K562 (cell line): ENCODE measurements at regions not wholly inside any gene's neighbourhood (a gene's known extent, or its start where the extent isn't known, plus 50 kb on each side); places are given as distances from the start of the nearest gene placed in this dataset.

Experiments used
- CXXC5 ChIP-seq: fragments of 250-450 bp; sonication (Bioruptor Pico); IDR thresholded peaks from 2 replicates; pipeline ENCODE4 v1.8.0; 2022; ENCODE audit warnings: inconsistent platforms, mild to moderate bottlenecking, moderate library complexity
- HMG20A ChIP-seq: fragments of 450-650 bp; formaldehyde crosslinking; conservative IDR thresholded peaks from 2 replicates; pipeline ENCODE4 v1.4.0; 2020; ENCODE audit warnings: mild to moderate bottlenecking, mixed read lengths
- MEF2D ChIP-seq: conservative IDR thresholded peaks from 2 replicates; pipeline ENCODE4 v1.6.1; 2016; ENCODE audit warnings: low read depth, missing genetic modification characterization, missing compliant biosample characterization
- TCF7L2 ChIP-seq: fragments of 150-350 bp; IDR thresholded peaks from 2 replicates; pipeline ENCODE4 v1.6.1; 2016; ENCODE audit warnings: low read depth, mild to moderate bottlenecking, low read length, moderate library complexity
- ZNF507 ChIP-seq: conservative IDR thresholded peaks from 2 replicates; pipeline ENCODE4 v1.6.1; 2017; ENCODE audit warnings: missing genetic modification characterization, missing compliant biosample characterization
- ZNF778 ChIP-seq: fragments of 450-650 bp; formaldehyde crosslinking; IDR thresholded peaks from 2 replicates; pipeline ENCODE4 v1.4.0; 2020; ENCODE audit warnings: mild to moderate bottlenecking, moderate library complexity
- TF ChIP-seq, protein P1 (sequence below), 3 experiments: IDR thresholded peaks in 2 of 3; conservative IDR thresholded peaks in 1 of 3; 2 replicates each; pipeline ENCODE4 v1.5.1; 2011 to 2012; ENCODE audit warnings: low read length in 3 of 3, mild to moderate bottlenecking in 3 of 3, control low read depth in 2 of 3, improper control_type of control experiment in 1 of 3, inconsistent platforms in 1 of 3, low read depth in 1 of 3, mixed read lengths in 1 of 3, moderate library complexity in 1 of 3; ENCODE audit not compliant: insufficient read depth in 2 of 3

DNA sequence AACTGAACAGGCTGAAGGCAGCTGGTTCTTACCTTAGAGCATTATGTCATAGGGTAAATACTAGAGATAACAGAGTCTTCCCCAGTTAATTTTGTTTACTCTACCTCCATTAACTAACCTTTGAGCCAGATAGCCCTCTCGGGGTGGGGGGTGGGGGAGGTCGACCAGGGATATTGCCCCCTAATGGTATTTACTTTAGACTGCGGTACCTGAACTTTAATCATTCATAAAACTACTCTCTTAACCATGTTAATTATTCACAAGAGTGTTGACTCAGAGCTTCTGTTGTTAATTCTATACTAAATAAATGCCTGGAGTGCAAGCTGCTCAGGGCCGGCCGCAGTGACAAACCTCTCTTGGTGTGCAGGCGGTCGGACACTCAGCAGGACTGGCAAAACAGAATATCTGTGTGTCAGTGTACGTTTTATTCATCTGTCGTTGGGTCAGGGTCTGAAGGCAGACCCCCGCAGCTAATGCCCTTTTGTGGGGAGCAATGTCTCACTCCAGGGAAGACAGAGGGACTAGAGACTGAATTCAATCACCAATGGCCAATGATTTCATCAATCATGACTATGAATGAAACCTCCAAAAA, 152.4 kb upstream of the COL21A1 start:
- TF ChIP-seq ZNF778 (CRISPR knock-in tag) (no peak), TCF7L2 (no peak), ZNF507 (tag) (no peak), CXXC5 (no peak), HMG20A (no peak), MEF2D (no peak)
- TF ChIP-seq, protein P1, sequence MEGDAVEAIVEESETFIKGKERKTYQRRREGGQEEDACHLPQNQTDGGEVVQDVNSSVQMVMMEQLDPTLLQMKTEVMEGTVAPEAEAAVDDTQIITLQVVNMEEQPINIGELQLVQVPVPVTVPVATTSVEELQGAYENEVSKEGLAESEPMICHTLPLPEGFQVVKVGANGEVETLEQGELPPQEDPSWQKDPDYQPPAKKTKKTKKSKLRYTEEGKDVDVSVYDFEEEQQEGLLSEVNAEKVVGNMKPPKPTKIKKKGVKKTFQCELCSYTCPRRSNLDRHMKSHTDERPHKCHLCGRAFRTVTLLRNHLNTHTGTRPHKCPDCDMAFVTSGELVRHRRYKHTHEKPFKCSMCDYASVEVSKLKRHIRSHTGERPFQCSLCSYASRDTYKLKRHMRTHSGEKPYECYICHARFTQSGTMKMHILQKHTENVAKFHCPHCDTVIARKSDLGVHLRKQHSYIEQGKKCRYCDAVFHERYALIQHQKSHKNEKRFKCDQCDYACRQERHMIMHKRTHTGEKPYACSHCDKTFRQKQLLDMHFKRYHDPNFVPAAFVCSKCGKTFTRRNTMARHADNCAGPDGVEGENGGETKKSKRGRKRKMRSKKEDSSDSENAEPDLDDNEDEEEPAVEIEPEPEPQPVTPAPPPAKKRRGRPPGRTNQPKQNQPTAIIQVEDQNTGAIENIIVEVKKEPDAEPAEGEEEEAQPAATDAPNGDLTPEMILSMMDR (IDR thresholded peaks at IDR 0.05 in 2 of 3, conservative IDR thresholded peaks at IDR 0.05 in 1 of 3; ENCODE audit: insufficient read depth in 2 of 3, low read depth in 1 of 3, low read length in 3 of 3): no peak
